IMR-90 (cell line): ENCODE measurements at regions not wholly inside any gene's neighbourhood (a gene's known extent, or its start where the extent isn't known, plus 50 kb on each side); places are given as distances from the start of the nearest gene placed in this dataset.

Source experiments
- ATAC-seq: fragments of 200-7000 bp; cut with Tn5 transposase; 2 replicates; pipeline ENCODE4 v1.9.1; 2020; ENCODE audit warnings: low read depth, mild to moderate bottlenecking, moderate library complexity
- BruUV-seq: library from RNA; stranded (reverse); fragments of 400-500 nt; replicated peaks from 2 replicates; lab custom pipeline; 2021; lab: Mats Ljungman, UMichigan
- CTCF ChIA-PET: fragments of 300-600 bp; formaldehyde crosslinking; extraction: SDS; loops from one replicate; lab custom pipeline; 2021; ENCODE audit warnings: antibody characterized with exemption; lab: Yijun Ruan, JAX
- POLR2A ChIA-PET: fragments of 300-600 bp; sonication (Branson Sonifier 250); formaldehyde crosslinking; loops from one replicate; lab custom pipeline; 2022; ENCODE audit warnings: antibody characterized with exemption; ENCODE audit not compliant: unreplicated experiment; lab: Charles Lee
- DNase-seq: peaks from one replicate; pipeline ENCODE4 v3.0.0; 2013
- H2AFZ ChIP-seq: replicated peaks from 2 replicates; pipeline ENCODE3; 2013; ENCODE audit warnings: low read length, mild to moderate bottlenecking; ENCODE audit not compliant: poor library complexity
- H2AK5ac ChIP-seq: 2 replicates; pipeline ENCODE4 v1.6.1; 2013; ENCODE audit warnings: low read depth, low read length, inconsistent platforms
- H2AK9ac ChIP-seq: replicated peaks from 2 replicates; pipeline ENCODE3; 2013; ENCODE audit warnings: mild to moderate bottlenecking, low read depth, low read length, moderate library complexity; ENCODE audit not compliant: poor library complexity
- H2BK120ac ChIP-seq: 2 replicates; pipeline ENCODE4 v1.6.1; 2013; ENCODE audit warnings: low read depth, low read length, inconsistent platforms
- H2BK15ac ChIP-seq: 3 replicates; pipeline ENCODE4 v1.6.1; 2013; ENCODE audit warnings: low read depth, low read length, inconsistent platforms
- H2BK20ac ChIP-seq: 2 replicates; pipeline ENCODE4 v1.6.1; 2013; ENCODE audit warnings: low read depth, mild to moderate bottlenecking, inconsistent platforms, low read length, moderate library complexity
- H2BK5ac ChIP-seq: 2 replicates; pipeline ENCODE4 v1.6.1; 2013; ENCODE audit warnings: mild to moderate bottlenecking, low read depth, low read length, inconsistent platforms; ENCODE audit not compliant: poor library complexity, severe bottlenecking
- H3K14ac ChIP-seq: replicated peaks from 2 replicates; pipeline ENCODE4 v1.6.1; 2013; ENCODE audit warnings: low read depth, low read length, inconsistent platforms
- H3K18ac ChIP-seq: 2 replicates; pipeline ENCODE4 v1.6.1; 2013; ENCODE audit warnings: low read depth, low read length, control low read depth
- H3K23ac ChIP-seq: 2 replicates; pipeline ENCODE4 v1.6.1; 2013; ENCODE audit warnings: low read depth, low read length, inconsistent platforms
- H3K27ac ChIP-seq: 2 replicates; pipeline ENCODE4 v1.5.1; 2013; ENCODE audit warnings: mild to moderate bottlenecking, control low read depth, low read length; ENCODE audit not compliant: insufficient read depth
- H3K27me3 ChIP-seq: 2 replicates; pipeline ENCODE4 v1.6.1; 2013; ENCODE audit warnings: low read length; ENCODE audit not compliant: control insufficient read depth, insufficient read depth
- H3K36me3 ChIP-seq: 2 replicates; pipeline ENCODE4 v1.6.1; 2013; ENCODE audit warnings: low read length, mixed read lengths; ENCODE audit not compliant: control insufficient read depth, insufficient read depth
- H3K4ac ChIP-seq: 2 replicates; pipeline ENCODE4 v1.6.1; 2013; ENCODE audit warnings: low read depth, low read length, inconsistent platforms
- H3K4me1 ChIP-seq: 2 replicates; pipeline ENCODE4 v1.6.1; 2013; ENCODE audit warnings: low read length, mixed read lengths; ENCODE audit not compliant: control insufficient read depth, insufficient read depth
- H3K4me2 ChIP-seq: 2 replicates; pipeline ENCODE4 v1.6.1; 2013; ENCODE audit warnings: low read depth, mild to moderate bottlenecking, control low read depth, low read length, moderate library complexity
- H3K4me3 ChIP-seq: 2 replicates; pipeline ENCODE4 v1.5.1; 2013; ENCODE audit warnings: low read depth, mild to moderate bottlenecking, control low read depth, low read length, moderate library complexity; ENCODE audit not compliant: insufficient read depth
- H3K56ac ChIP-seq: 2 replicates; pipeline ENCODE4 v1.6.1; 2013; ENCODE audit warnings: low read length, inconsistent platforms; ENCODE audit not compliant: insufficient read depth; ENCODE audit errors: extremely low read depth
- H3K79me1 ChIP-seq, 2 experiments: 2 replicates each; pipeline ENCODE4 v1.6.1; 2013; ENCODE audit warnings: low read length in 2 of 2, inconsistent platforms in 1 of 2, low read depth in 1 of 2
- H3K9ac ChIP-seq: 2 replicates; pipeline ENCODE4 v1.6.1; 2013; ENCODE audit warnings: low read depth, low read length, control low read depth
- H3K9me1 ChIP-seq: 2 replicates; pipeline ENCODE4 v1.6.1; 2013; ENCODE audit warnings: low read length, inconsistent platforms; ENCODE audit not compliant: insufficient read depth
- H3K9me3 ChIP-seq: 2 replicates; pipeline ENCODE4 v1.6.1; 2013; ENCODE audit warnings: low read length; ENCODE audit not compliant: control insufficient read depth, insufficient read depth
- H4K20me1 ChIP-seq: 2 replicates; pipeline ENCODE4 v1.6.1; 2013; ENCODE audit warnings: low read length, inconsistent platforms; ENCODE audit not compliant: insufficient read depth
- H4K5ac ChIP-seq: 2 replicates; pipeline ENCODE4 v1.6.1; 2013; ENCODE audit warnings: mild to moderate bottlenecking, low read depth, low read length, control low read depth
- H4K8ac ChIP-seq, 2 experiments: 2 replicates each; pipeline ENCODE4 v1.6.1; 2013; ENCODE audit warnings: low read depth in 2 of 2, low read length in 2 of 2, control low read depth in 1 of 2, inconsistent platforms in 1 of 2
- H4K91ac ChIP-seq: 2 replicates; pipeline ENCODE4 v1.6.1; 2013; ENCODE audit warnings: low read depth, low read length, inconsistent platforms; ENCODE audit not compliant: insufficient read depth
- WGBS, 2 experiments: methylation state at CpG; one replicate each; pipeline versions ENCODE4 v1.1.5 to v1.1.7; 2013; ENCODE audit warnings: missing lambda C conversion rate in 2 of 2; ENCODE audit not compliant: insufficient read length in 1 of 2; ENCODE audit errors: extremely low coverage in 2 of 2; 5-methylcytosine and 5-hydroxymethylcytosine counted together
- dilution Hi-C: fragments of 300-500 bp; cut with HindIII; formaldehyde crosslinking; loops from one replicate; pipeline ENCODE4 v1.14.3; 2018; ENCODE audit warnings: low sequenced_read_pairs; ENCODE audit not compliant: unreplicated experiment
- in situ Hi-C: fragments of 300-500 bp; cut with MboI; formaldehyde crosslinking; loops from 3 replicates; pipeline ENCODE4 v1.14.3; 2019; ENCODE audit warnings: low sequenced_read_pairs, inconsistent platforms, mixed read lengths
- intact Hi-C: fragments of 100-400 bp; cut with micrococcal nuclease; formaldehyde crosslinking; loops from 2 replicates; pipeline ENCODE4 v1.10.0; 2022
- TF ChIP-seq, protein P1 (sequence below): fragments of 150-350 bp; IDR thresholded peaks from 2 replicates; pipeline ENCODE4 v1.6.1; 2016; ENCODE audit warnings: low read depth, mild to moderate bottlenecking, low read length, moderate library complexity, borderline replicate concordance
- TF ChIP-seq, protein P2 (sequence below): fragments of 150-350 bp; IDR thresholded peaks from 2 replicates; pipeline ENCODE4 v1.6.1; 2017; ENCODE audit warnings: mild to moderate bottlenecking, antibody characterized with exemption, low read length, low read depth

DNA sequence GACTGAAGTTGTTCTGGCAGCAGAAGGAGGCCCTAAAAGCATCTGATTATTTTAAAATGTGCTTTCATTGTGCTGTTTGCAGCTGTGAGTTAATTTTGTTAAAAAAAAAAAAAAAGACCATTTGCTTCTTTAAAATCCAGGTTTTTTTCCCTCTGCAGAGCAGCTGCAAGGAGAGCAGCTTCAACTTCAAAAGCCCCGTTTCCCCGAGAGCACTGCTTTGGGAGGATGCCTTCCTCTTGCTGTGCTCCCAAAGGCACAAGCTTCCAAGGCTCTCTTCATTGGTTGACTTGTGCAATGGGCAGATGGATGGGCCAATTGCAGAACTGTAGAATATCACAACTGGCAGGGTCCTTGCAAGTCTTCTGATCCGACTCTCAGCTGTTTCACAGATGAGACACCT, 459.2 kb upstream of the PKN2 start:
- in situ Hi-C loops (no loop called here), dilution Hi-C loops (no loop called here), intact Hi-C loops (no loop called here)
- H2AFZ ChIP-seq, result no peak overlapping the region
- H2AK5ac ChIP-seq, result no peak overlapping the region
- no peak overlapping the region for H3K14ac ChIP-seq
- H3K79me1 ChIP-seq, result no peaks in the 10 kb centered on the region
- DNase-seq (no peak), ATAC-seq (no peak)
- H3K27ac ChIP-seq, result no peak overlapping the region
- no TSS peak for BruUV-seq
- no peaks in the 10 kb centered on the region for H4K20me1 ChIP-seq
- no peak overlapping the region for H4K91ac ChIP-seq
- no peak overlapping the region for H4K8ac ChIP-seq
- H3K56ac ChIP-seq, result no peak overlapping the region
- H3K4ac ChIP-seq, result no peak overlapping the region
- no peak overlapping the region for H3K23ac ChIP-seq
- H2BK20ac ChIP-seq, result no peak overlapping the region
- H3K9me1 ChIP-seq, result no peaks in the 10 kb centered on the region; the same call in 1 of the 2 replicates
- H3K9ac ChIP-seq, result no peak overlapping the region
- ChIA-PET POLR2A (no interaction called here), CTCF (no interaction called here)
- no peak overlapping the region for H2BK15ac ChIP-seq
- no peak overlapping the region for H3K18ac ChIP-seq
- no peaks in the 10 kb centered on the region for H3K9me3 ChIP-seq
- no peak overlapping the region for H3K4me3 ChIP-seq
- TF ChIP-seq, protein P1, sequence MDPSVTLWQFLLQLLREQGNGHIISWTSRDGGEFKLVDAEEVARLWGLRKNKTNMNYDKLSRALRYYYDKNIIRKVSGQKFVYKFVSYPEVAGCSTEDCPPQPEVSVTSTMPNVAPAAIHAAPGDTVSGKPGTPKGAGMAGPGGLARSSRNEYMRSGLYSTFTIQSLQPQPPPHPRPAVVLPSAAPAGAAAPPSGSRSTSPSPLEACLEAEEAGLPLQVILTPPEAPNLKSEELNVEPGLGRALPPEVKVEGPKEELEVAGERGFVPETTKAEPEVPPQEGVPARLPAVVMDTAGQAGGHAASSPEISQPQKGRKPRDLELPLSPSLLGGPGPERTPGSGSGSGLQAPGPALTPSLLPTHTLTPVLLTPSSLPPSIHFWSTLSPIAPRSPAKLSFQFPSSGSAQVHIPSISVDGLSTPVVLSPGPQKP, result no peak
- TF ChIP-seq, protein P2, sequence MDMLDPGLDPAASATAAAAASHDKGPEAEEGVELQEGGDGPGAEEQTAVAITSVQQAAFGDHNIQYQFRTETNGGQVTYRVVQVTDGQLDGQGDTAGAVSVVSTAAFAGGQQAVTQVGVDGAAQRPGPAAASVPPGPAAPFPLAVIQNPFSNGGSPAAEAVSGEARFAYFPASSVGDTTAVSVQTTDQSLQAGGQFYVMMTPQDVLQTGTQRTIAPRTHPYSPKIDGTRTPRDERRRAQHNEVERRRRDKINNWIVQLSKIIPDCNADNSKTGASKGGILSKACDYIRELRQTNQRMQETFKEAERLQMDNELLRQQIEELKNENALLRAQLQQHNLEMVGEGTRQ, result no peak
- H4K5ac ChIP-seq, result no peak overlapping the region
- no peak overlapping the region for H3K4me2 ChIP-seq
- no peaks in the 10 kb centered on the region for H3K27me3 ChIP-seq
- no peak overlapping the region for H2BK120ac ChIP-seq
- H2BK5ac ChIP-seq, result no peak overlapping the region
- no CpG with 5 or more reads among the region's 3 CpGs for WGBS, 2 experiments
- H3K36me3 ChIP-seq, result no peaks in the 10 kb centered on the region
- no peaks in the 10 kb centered on the region for H3K4me1 ChIP-seq
- H2AK9ac ChIP-seq, result no peak overlapping the region
